Effector memory CD8-positive, alpha-beta T cell (primary cell): ENCODE measurements at regions not wholly inside any gene's neighbourhood (a gene's known extent, or its start where the extent isn't known, plus 50 kb on each side); places are given as distances from the start of the nearest gene placed in this dataset.
"Not testable (repeated sequence)": the region's sequence is repeated elsewhere in the genome, so short reads cannot be mapped to it uniquely, and the experiment has no call there.

Experiments used
- ATAC-seq: fragments of 150-1000 bp; cut with Tn5 transposase; replicated peaks from 2 replicates; pipeline ENCODE4 v1.10.0; 2021; ENCODE audit warnings: mild to moderate bottlenecking, moderate library complexity
- DNase-seq, 3 experiments: peaks; one replicate each; pipeline ENCODE4 v3.0.0; 2021
- H3K27ac Mint-ChIP-seq, 2 donors: one replicate each; pipeline ENCODE4 v1.8.0; 2022; ENCODE audit warnings: mild to moderate bottlenecking in 2 of 2, mixed read lengths in 2 of 2, moderate library complexity in 2 of 2
- H3K27me3 Mint-ChIP-seq, 2 donors: one replicate each; pipeline ENCODE4 v1.8.0; 2022; ENCODE audit warnings: mixed read lengths in 2 of 2
- H3K36me3 Mint-ChIP-seq: one replicate; pipeline ENCODE4 v1.8.0; 2022; ENCODE audit warnings: mild to moderate bottlenecking, moderate library complexity, mixed read lengths; ENCODE audit not compliant: insufficient read depth
- H3K4me1 Mint-ChIP-seq, 2 donors: one replicate each; pipeline ENCODE4 v1.8.0; 2022; ENCODE audit warnings: low read depth in 2 of 2, mixed read lengths in 2 of 2
- H3K4me3 Mint-ChIP-seq, 2 donors: one replicate each; pipeline ENCODE4 v1.8.0; 2022; ENCODE audit warnings: mild to moderate bottlenecking in 2 of 2, mixed read lengths in 2 of 2, moderate library complexity in 2 of 2
- H3K9me3 Mint-ChIP-seq, 2 donors: one replicate each; pipeline ENCODE4 v1.8.0; 2022; ENCODE audit warnings: mixed read lengths in 2 of 2

DNA sequence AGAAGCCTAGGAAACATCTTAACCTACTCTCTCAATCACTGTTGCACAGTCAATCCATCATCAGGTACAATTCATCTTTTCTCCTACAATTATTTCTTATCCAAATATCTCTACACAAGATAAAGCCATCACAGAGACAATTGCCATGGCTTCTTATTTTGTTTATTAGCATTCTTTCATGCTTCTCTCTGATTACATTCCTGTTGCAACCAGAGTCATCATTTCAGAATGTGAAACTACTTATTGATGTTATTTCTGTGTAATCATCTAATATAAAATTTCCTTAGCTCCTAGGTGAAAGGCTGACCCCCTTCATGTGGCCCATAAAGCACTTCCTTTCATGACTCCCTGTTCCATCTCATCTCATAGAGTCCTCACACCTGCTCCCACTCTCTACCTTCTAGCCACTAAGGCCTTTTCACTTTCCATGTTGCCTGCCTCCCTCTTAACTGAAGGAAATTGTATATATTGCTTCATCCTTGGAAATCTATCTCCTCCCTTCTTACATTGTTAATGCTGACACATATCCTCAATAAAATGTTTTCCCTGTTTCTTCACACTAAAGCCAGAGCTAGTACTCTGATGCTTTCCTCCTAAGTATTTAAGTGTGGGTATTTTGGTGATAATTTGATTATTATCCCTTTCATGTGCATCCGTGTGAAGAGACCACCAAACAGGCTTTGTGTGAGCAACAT is 829.9 kb downstream of the FAT4 start:
- peaks cover 0 to 8% of the 10 kb centered on the region in 2 donors for H3K9me3 Mint-ChIP-seq
- ATAC-seq: no peak
- H3K36me3 Mint-ChIP-seq: no peaks in the 10 kb centered on the region
- H3K4me3 Mint-ChIP-seq: no peak overlapping the region
- no peaks in the 10 kb centered on the region for H3K4me1 Mint-ChIP-seq
- no peaks in the 10 kb centered on the region for H3K27me3 Mint-ChIP-seq
- DNase-seq: no peak
- no peak overlapping the region for H3K27ac Mint-ChIP-seq

DNA sequence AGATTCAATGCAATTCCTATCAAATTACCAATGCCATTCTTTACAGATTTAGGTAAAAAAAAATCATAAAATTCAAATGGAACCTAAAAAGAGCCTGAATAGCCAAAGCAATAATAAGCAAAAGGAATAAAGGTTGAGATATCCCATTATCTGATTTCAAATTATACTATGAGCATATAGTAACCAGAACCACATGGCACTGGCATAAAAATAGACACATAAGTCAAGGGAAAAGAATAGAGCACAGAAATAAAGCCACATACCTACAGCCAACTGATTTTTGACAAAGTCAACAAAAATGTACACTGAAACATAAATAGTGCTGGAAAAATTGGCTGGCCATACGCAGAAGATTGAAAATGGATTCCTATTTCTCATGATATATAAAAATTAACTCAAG is 853.7 kb downstream of the FAT4 start:
- ATAC-seq: no peak
- Mint-ChIP-seq H3K36me3 (no peaks in the 10 kb centered on the region), H3K4me3 (no peak overlapping the region), H3K27ac (no peak overlapping the region), H3K9me3 (peaks cover 7% of the 10 kb centered on the region in 2 donors), H3K27me3 (no peaks in the 10 kb centered on the region), H3K4me1 (no peaks in the 10 kb centered on the region)
- no peak for DNase-seq

- no peaks in the 10 kb centered on the region for H3K27me3 Mint-ChIP-seq
Observed at GRCh38 chr4:126172126-126172525, 857.4 kb downstream of the FAT4 start.

DNA sequence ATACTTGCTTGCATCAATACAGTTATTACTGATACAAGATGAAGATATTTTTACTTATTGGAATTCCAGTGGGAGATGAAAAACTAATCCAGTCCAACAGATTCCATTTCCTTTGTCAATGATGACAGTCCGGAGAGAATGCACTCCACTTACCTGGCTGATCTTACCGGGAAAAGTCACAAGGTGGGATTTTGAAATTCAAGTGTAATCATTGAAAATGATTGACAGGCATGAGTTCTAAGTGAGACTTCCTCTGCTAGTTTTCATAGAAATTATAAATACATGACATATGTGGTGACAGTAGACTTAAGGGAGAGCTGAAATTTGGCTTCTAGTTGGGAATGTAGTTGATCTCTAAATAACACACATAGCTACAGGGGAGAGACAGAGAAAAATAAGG is 859.9 kb downstream of the FAT4 start:
- no peak overlapping the region for H3K4me3 Mint-ChIP-seq
- no peak for DNase-seq
- no peaks in the 10 kb centered on the region for H3K27me3 Mint-ChIP-seq
- no peak overlapping the region for H3K27ac Mint-ChIP-seq
- no peaks in the 10 kb centered on the region for H3K4me1 Mint-ChIP-seq
- H3K9me3 Mint-ChIP-seq: peaks cover 6 to 7% of the 10 kb centered on the region in 2 donors
- no peaks in the 10 kb centered on the region for H3K36me3 Mint-ChIP-seq
- no peak for ATAC-seq

More at GRCh38 chr4:126172126-126172525, 857.4 kb downstream of the FAT4 start:
- Mint-ChIP-seq H3K36me3 (no peaks in the 10 kb centered on the region), H3K9me3 (peaks cover 4 to 6% of the 10 kb centered on the region in 2 donors), H3K27ac (no peak overlapping the region), H3K4me3 (no peak overlapping the region), H3K4me1 (no peaks in the 10 kb centered on the region)
- DNase-seq: no peak
- no peak for ATAC-seq

GRCh38 chr4:126180642-126181041 is 865.9 kb downstream of the FAT4 start:
- Mint-ChIP-seq H3K4me3 (no peak overlapping the region), H3K36me3 (no peaks in the 10 kb centered on the region), H3K27ac (no peak overlapping the region), H3K9me3 (peaks cover 8 to 25% of the 10 kb centered on the region in 2 donors), H3K27me3 (no peaks in the 10 kb centered on the region), H3K4me1 (no peaks in the 10 kb centered on the region)
- DNase-seq (no peak), ATAC-seq (no peak)

DNA sequence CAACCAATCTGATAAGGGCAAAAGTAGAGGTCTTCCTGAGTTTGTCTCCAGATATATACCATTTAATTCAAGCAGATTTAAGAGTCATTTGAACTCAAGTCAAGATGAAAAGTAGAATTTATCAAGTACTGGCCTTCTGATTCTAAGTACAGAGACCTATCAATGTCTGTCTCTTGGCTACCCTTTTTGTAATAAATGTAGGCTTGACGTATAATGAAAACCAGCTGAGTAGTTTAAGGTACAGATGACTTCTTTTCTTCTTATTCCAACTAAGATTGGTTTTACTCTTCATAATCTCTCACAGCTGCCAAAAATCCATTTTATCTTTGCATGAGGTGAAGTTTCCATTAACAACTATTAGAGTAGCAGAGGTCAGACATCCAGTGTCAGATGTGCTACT is 867.6 kb downstream of the FAT4 start:
- H3K4me3 Mint-ChIP-seq: no peak overlapping the region
- H3K36me3 Mint-ChIP-seq: no peaks in the 10 kb centered on the region
- no peaks in the 10 kb centered on the region for H3K4me1 Mint-ChIP-seq
- ATAC-seq (no peak), DNase-seq (no peak)
- H3K27me3 Mint-ChIP-seq: no peaks in the 10 kb centered on the region
- peaks cover 5 to 19% of the 10 kb centered on the region in 2 donors for H3K9me3 Mint-ChIP-seq
- no peak overlapping the region for H3K27ac Mint-ChIP-seq

DNA sequence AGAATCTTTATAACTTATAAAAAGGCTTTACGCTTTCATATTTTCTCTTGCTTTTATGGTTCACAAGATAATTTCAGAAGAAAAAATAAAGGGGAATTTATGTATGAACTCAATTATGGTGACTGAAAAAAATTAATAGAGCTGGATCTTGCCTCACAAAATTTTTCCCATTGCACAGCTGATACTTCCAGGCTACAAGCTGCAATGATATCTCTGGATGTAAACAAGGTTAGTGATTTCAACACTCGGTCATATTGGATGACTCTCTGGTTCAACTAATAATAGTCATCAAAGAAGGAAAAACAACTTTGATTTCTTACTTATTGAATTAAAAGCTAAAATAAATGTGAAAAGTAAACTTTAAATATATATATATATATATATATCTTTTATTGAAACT is 868.0 kb downstream of the FAT4 start:
- Mint-ChIP-seq H3K4me3 (no peak overlapping the region), H3K9me3 (peaks cover 5 to 19% of the 10 kb centered on the region in 2 donors), H3K4me1 (no peaks in the 10 kb centered on the region), H3K36me3 (no peaks in the 10 kb centered on the region), H3K27ac (no peak overlapping the region), H3K27me3 (no peaks in the 10 kb centered on the region)
- DNase-seq (no peak), ATAC-seq (no peak)

GRCh38 chr4:126183206-126183605 is 868.5 kb downstream of the FAT4 start:
- Mint-ChIP-seq H3K9me3 (peaks cover 5 to 20% of the 10 kb centered on the region in 2 donors), H3K4me1 (no peaks in the 10 kb centered on the region)
- no peak for ATAC-seq

GRCh38 chr4:126191536-126191935 is 876.8 kb downstream of the FAT4 start:
- Mint-ChIP-seq H3K4me1 (no peaks in the 10 kb centered on the region), H3K27me3 (no peaks in the 10 kb centered on the region), H3K9me3 (peaks cover 5 to 16% of the 10 kb centered on the region in 2 donors), H3K27ac (no peak overlapping the region), H3K4me3 (no peak overlapping the region), H3K36me3 (no peaks in the 10 kb centered on the region)
- ATAC-seq (no peak), DNase-seq (no peak)

More at GRCh38 chr4:126183206-126183605, 868.5 kb downstream of the FAT4 start:
- DNase-seq: no peak
- Mint-ChIP-seq H3K27ac (no peak overlapping the region), H3K4me3 (no peak overlapping the region), H3K27me3 (no peaks in the 10 kb centered on the region), H3K36me3 (no peaks in the 10 kb centered on the region)

- ATAC-seq: no peak
- Mint-ChIP-seq H3K9me3 (peaks cover 6 to 23% of the 10 kb centered on the region in 2 donors), H3K36me3 (no peaks in the 10 kb centered on the region), H3K27me3 (no peaks in the 10 kb centered on the region), H3K4me3 (no peak overlapping the region), H3K27ac (no peak overlapping the region), H3K4me1 (no peaks in the 10 kb centered on the region)
- no peak for DNase-seq
Observed at GRCh38 chr4:126192506-126192905, 877.8 kb downstream of the FAT4 start.

GRCh38 chr4:126201251-126202138 is 886.7 kb downstream of the FAT4 start:
- not testable (repeated sequence) for ATAC-seq, H3K4me3 Mint-ChIP-seq, H3K4me1 Mint-ChIP-seq, DNase-seq, H3K36me3 Mint-ChIP-seq, H3K27ac Mint-ChIP-seq, H3K27me3 Mint-ChIP-seq
- H3K9me3 Mint-ChIP-seq: peaks cover 10 to 24% of the 10 kb centered on the region in 2 donors

GRCh38 chr4:126202226-126202625 is 887.5 kb downstream of the FAT4 start:
- Mint-ChIP-seq H3K9me3 (peaks cover 13 to 19% of the 10 kb centered on the region in 2 donors), H3K36me3 (no peaks in the 10 kb centered on the region), H3K4me1 (no peaks in the 10 kb centered on the region), H3K27ac (no peak overlapping the region), H3K27me3 (no peaks in the 10 kb centered on the region), H3K4me3 (no peak overlapping the region)
- no peak for DNase-seq
- ATAC-seq: no peak

DNA sequence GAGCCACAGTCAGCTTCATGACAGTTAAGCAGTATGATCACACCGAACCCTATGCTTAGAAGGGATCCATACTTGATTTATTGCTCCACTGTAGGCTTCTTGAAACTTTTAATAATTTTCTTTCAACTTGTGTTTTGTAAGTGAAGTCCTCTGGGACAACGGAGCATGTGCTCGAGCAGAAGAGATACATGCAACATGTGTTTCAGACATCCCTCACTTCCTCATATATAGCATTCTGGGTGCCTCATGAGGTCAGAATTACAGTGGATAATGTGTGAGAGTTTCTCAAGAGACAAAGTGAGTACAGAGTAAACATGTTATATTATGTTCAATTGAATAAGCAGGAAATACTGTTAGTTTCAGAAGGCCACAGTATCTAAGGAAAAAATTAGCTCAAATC is 893.2 kb downstream of the FAT4 start:
- Mint-ChIP-seq H3K36me3 (no peaks in the 10 kb centered on the region), H3K4me1 (no peaks in the 10 kb centered on the region), H3K27me3 (no peaks in the 10 kb centered on the region), H3K9me3 (peaks cover 5 to 9% of the 10 kb centered on the region in 2 donors), H3K4me3 (no peak overlapping the region), H3K27ac (no peak overlapping the region)
- DNase-seq: no peak
- ATAC-seq: no peak

DNA sequence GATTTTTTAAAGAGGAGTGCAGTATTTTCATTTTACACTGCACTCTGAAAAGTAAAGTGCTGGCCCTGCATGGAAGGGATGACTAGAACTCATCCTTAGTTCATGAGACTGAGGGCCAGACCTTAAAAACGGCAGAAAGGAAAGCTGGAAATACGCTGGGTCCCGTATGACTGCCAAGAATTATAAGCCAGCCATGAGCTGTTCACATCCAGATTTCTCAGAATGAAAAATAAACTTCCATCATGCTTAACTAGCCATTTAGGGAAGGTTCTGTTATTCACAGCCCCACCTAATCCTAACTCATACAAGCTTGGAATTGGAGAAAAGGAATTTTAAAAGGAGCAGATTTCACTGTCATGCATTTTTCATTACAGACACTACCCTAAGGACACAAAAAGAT is 894.4 kb downstream of the FAT4 start:
- DNase-seq: no peak
- Mint-ChIP-seq H3K27me3 (no peaks in the 10 kb centered on the region), H3K9me3 (peaks cover 0 to 7% of the 10 kb centered on the region in 2 donors), H3K4me1 (no peaks in the 10 kb centered on the region), H3K36me3 (no peaks in the 10 kb centered on the region), H3K4me3 (no peak overlapping the region), H3K27ac (no peak overlapping the region)
- no peak for ATAC-seq
